ENCODE measurements at regions not wholly inside any gene's neighbourhood (a gene's known extent, or its start where the extent isn't known, plus 50 kb on each side); places are given as distances from the start of the nearest gene placed in this dataset.

- TF ChIP-seq CTCF (IDR thresholded peaks at IDR 0.05) (no peak), ZNF232 (CRISPR knock-in tag; IDR thresholded peaks at IDR 0.05) (no peak), STAT6 (CRISPR knock-in tag; conservative IDR thresholded peaks at IDR 0.05; ENCODE audit: low read depth) (no peak), ESRRA (CRISPR knock-in tag; IDR thresholded peaks at IDR 0.05; ENCODE audit: borderline replicate concordance) (no peak), MAX (CRISPR knock-in tag; IDR thresholded peaks at IDR 0.05) (no peak), NFE2L1 (CRISPR knock-in tag; IDR thresholded peaks at IDR 0.05) (no peak), TCF7 (CRISPR knock-in tag; IDR thresholded peaks at IDR 0.05; ENCODE audit: low read depth) (no peak), TP53 (CRISPR knock-in tag; IDR thresholded peaks at IDR 0.05) (no peak), GABPB1 (CRISPR knock-in tag; IDR thresholded peaks at IDR 0.05) (no peak), FOXJ3 (CRISPR knock-in tag; IDR thresholded peaks at IDR 0.05; ENCODE audit: borderline replicate concordance) (no peak), AFF4 (CRISPR knock-in tag; IDR thresholded peaks at IDR 0.05; ENCODE audit: borderline replicate concordance) (no peak), ZNF263 (CRISPR knock-in tag; IDR thresholded peaks at IDR 0.05; ENCODE audit: low read depth) (no peak)
These were observed 1551.5 kb upstream of the SEL1L start for GRCh38 chr14:83085136-83085535.

Measured in WTC11 (cell line).